Stimulated activated CD8-positive, alpha-beta memory T cell treated with anti-CD3 and anti-CD28 coated beads, Interleukin-2, amount 100 ng/mL, for 48 hours (primary cell): ENCODE measurements at regions not wholly inside any gene's neighbourhood (a gene's known extent, or its start where the extent isn't known, plus 50 kb on each side); places are given as distances from the start of the nearest gene placed in this dataset.
"Not testable (repeated sequence)": the region's sequence is repeated elsewhere in the genome, so short reads cannot be mapped to it uniquely, and the experiment has no call there.

Source experiments
- DNase-seq, 2 donors: peaks; one replicate each; pipeline ENCODE4 v3.0.0-alpha.2; 2020; ENCODE audit warnings: low read depth in 2 of 2

DNA sequence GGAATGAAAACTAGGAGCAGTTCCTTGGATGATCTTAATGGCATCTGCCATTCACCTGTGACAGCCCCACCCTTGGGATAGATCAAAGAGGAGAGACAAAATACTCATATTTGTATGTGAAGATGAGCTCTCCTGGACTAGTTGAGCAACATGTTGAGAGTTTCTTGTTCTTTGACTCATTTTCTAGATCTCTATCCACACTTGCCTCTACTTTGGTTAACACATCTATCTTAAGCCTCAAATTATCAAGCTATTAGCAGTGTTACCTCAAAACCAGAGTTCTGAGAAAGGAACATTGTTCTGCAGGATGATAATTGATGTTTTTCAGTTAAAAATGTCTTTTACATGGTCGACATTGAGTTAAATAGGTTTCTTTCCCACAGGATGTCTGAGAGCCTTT lies 94.2 kb upstream of the TEX13D start:
- no peak for DNase-seq

DNA sequence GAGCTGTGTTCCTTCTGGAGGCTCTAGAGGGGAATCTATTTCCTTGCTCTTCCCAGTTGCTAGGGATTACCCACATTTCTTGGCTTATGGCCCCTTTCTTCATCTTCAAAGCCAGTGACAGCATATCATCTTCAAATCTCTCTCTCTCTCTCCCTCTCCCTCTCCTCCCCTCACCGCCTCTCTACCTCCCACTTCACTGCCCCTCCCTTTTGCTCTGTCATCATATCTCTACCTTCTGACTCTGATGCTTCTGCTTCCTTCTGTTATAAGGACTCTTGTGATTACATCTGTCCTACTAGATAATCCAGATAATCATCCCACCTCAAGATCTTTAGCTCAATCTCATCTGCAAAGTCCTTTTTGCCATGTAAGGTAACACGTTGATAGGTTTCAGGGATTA lies 93.1 kb upstream of the TEX13D start:
- no peak for DNase-seq

DNA sequence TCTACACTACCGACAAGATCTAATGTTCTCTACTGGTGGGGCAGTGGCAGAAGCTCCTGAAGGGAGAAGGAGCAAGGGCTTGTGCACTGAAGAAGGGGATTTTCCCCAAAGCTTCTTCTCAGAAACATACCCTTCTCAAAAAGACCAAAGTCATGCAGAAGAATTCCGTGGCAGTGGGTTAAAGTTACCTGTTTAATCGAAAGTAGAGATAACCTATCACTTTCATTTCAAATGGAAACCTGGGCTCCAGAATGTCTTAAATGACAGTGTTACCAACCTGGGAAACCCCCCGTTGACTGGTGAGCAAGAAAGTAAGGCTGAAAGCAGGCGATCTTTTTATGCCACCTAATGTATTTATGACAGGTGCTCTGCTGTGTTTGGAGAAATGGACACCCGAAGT lies 92.5 kb upstream of the TEX13D start:
- peak in 1 of 2 donors; percentile 22 for DNase-seq

GRCh38 chrX:124240422-124240821 lies 92.0 kb upstream of the TEX13D start:
- no peak for DNase-seq

DNA sequence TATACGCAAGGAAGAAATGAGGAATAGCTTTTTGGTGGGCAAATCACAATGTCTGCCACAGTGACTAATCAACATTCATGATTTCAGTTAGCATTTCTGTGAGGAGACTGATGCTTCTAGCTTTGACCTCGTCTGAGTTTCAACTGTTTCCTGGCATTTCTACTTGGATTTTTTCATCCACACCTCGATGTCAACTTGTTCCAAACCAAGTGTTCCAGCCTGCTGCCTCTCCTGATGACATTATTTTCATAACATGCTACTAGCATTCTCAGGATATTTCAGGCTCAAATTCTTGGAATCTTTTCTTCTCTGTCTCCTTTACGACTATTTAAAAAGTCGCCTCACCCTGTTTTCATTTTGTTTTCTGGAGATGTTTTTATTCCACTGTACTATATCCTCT lies 90.3 kb upstream of the TEX13D start:
- no peak for DNase-seq

- DNase-seq = no peak
Observed at GRCh38 chrX:124249345-124249744, 83.1 kb upstream of the TEX13D start.

- DNase-seq = no peak
Observed at GRCh38 chrX:124250835-124251437, 81.5 kb upstream of the TEX13D start.

- no peak for DNase-seq
Observed at GRCh38 chrX:124254611-124255010, 77.8 kb upstream of the TEX13D start.

GRCh38 chrX:124256216-124256615 lies 76.2 kb upstream of the TEX13D start:
- no peak for DNase-seq

GRCh38 chrX:124256629-124257380 lies 75.7 kb upstream of the TEX13D start:
- no peak for DNase-seq

DNA sequence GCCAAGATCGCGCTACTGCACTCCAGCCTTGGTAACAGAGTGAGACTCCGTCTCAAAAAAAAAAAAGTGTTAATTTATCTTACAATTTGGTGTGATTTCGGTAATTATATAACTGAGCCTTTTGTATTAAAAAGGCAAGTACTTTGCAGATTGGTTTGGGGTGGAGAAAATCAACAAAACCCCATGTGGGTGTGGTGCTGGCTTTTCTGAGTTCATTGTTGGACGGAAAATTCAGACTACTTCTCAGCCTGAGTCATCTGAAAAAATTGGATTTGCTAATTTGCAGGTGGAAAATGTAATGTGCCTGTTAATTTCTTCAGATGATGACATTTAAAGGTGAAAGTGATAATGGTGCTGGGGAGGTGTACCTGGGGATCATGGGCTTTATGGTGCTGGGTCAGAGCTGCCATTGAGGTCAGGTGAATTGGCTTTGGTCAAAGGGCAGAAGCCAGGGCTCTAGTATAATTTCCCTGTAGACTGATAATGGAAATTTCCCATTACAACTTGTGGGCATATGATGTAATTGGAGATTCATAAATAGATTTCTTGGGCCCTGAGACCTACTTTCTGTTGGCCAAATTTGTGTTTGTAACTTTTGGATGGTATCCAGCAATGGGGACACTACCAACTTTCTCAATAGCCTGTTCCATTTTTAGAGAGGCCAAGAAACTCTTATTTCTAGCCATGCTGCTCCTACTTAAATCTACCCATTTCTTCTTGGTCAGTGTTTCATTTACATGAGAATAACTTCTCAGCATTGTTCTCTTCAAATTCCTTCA lies 74.3 kb upstream of the TEX13D start:
- no peak for DNase-seq

DNA sequence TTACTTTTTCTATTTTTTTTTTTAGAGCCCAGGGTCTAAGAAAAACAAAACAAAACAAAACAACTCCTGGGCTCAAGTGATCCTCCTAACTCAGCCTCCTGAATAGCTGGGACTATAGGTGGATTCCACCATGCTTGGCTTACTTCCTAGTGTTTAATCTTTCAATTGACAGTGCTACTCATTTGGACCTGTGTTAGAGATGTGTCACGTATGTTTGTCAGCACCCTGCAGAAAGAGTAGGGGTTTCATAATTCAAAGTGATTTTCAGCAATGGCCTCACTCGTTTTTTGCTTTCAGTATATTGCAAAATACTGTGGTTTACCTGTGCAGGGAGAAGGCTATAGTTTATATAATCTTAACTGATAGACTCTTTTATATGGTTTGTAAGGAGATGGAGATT lies 71.6 kb upstream of the TEX13D start:
- DNase-seq = no peak

DNA sequence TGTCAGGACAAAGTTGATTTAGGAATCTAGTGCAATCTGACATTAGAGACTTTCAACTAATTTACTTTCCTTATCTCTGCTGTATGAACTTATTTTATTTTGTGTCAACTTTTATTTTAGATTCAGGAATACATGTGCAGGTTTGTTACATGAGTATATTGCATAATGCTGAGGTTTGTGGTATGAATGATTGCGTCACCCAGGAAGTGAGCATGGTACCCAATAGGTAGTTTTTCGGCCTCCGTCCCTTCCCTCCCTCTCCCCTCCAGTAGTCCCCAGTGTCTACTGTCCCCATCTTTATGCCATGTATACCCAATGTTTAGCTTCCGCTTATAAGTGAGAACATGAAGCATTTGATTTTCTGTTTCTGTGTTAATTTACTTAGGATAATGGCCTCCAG lies 68.7 kb upstream of the TEX13D start:
- no peak for DNase-seq

- no peak for DNase-seq
Observed at GRCh38 chrX:124268099-124268498, 64.4 kb upstream of the TEX13D start.

- no peak for DNase-seq
Observed at GRCh38 chrX:124269881-124270280, 62.6 kb upstream of the TEX13D start.

DNA sequence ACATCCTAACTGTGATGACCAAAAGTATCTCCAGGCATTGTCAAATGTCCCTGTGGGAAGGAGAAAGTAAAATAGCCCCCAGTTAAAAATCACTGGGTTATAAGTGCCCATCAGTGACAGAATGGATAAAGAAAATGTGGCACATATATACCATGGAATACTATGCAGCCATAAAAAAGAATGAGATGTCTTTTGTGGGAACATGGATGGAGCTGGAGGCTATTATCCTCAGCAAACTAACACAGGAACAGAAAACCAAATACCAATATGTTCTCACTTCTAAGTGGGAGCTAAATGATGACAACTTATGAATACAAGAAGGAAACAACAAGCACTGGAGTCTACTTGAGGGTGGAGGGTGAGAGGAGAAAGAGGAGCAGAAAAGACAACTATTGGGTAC lies 60.9 kb upstream of the TEX13D start:
- DNase-seq = not testable (repeated sequence)

DNA sequence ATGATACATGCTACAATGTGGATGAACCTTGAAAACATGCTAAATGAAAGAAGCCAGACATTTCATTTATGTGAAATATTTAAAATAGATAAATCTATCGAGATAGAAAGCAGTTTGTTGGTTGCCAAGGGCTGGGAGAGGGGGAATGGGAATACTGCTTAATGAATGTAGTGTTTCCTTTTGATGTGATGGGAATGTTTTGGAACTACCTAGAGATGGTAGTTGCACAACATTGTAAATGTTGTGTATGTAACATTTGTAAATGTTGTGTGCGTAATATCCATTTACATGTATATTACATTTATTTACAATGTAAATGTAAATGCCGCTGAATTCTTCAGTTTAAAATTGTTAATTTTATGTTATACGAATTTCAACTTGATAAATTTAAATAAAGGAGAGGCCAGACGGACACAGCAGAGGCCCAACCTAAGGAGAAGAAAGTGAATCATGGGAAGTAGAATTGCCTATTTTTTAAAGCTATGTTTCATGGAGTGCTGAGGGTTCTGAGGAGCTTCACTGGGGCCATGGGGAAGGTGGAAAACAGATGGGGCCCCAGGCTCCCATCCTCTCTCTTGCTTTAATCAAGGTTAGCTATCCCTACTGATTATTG lies 60.0 kb upstream of the TEX13D start:
- no peak for DNase-seq

GRCh38 chrX:124274438-124275181 lies 57.9 kb upstream of the TEX13D start:
- no peak for DNase-seq

GRCh38 chrX:124275182-124275894 lies 57.1 kb upstream of the TEX13D start:
- no peak for DNase-seq

- DNase-seq = no peak
Observed at GRCh38 chrX:124280294-124280902, 52.1 kb upstream of the TEX13D start.

- DNase-seq = no peak
Observed at GRCh38 chrX:124282580-124282979, 49.9 kb upstream of the TEX13D start.
